Caco-2 (cell line): ENCODE measurements at regions not wholly inside any gene's neighbourhood (a gene's known extent, or its start where the extent isn't known, plus 50 kb on each side); places are given as distances from the start of the nearest gene placed in this dataset.

Experiments used
- BruUV-seq: library from RNA; stranded (reverse); fragments of 400-500 nt; replicated peaks from 2 replicates; lab custom pipeline; 2021; lab: Mats Ljungman, UMichigan
- CTCF ChIA-PET: fragments of 300-600 bp; sonication (Branson Sonifier 250); formaldehyde crosslinking; loops from one replicate; lab custom pipeline; 2022; ENCODE audit warnings: antibody characterized with exemption; lab: Charles Lee
- POLR2A ChIA-PET: fragments of 300-600 bp; sonication (Branson Sonifier 250); formaldehyde crosslinking; loops from one replicate; lab custom pipeline; 2022; ENCODE audit warnings: antibody characterized with exemption; lab: Charles Lee
- DNase-seq, 2 experiments: peaks; one replicate each; pipeline versions ENCODE4 v3.0.0 to v3.0.0-alpha.2; 2020 to 2022
- H3K27me3 ChIP-seq: replicated peaks from 2 replicates; pipeline ENCODE4 v1.6.0; 2011; ENCODE audit warnings: low read length; ENCODE audit not compliant: control insufficient read depth, insufficient read depth
- H3K36me3 ChIP-seq: 2 replicates; pipeline ENCODE4 v1.5.1; 2011; ENCODE audit warnings: low read length; ENCODE audit not compliant: control insufficient read depth, insufficient read depth
- H3K4me1 ChIP-seq: fragments of 250-450 bp; sonication (Bioruptor Pico); 2 replicates; pipeline ENCODE4 v1.5.1; 2020; ENCODE audit warnings: mild to moderate bottlenecking
- H3K4me3 ChIP-seq: 2 replicates; pipeline ENCODE4 v1.5.1; 2011; ENCODE audit warnings: low read depth, mild to moderate bottlenecking, control low read depth, low read length
- H3K9me3 ChIP-seq: fragments of 250-450 bp; sonication (Bioruptor Pico); 2 replicates; pipeline ENCODE4 v1.5.1; 2020; ENCODE audit warnings: mild to moderate bottlenecking, moderate library complexity
- H3K27ac Mint-ChIP-seq: one replicate; pipeline ENCODE4 v1.8.0; 2022; ENCODE audit warnings: mixed read lengths; ENCODE audit not compliant: unreplicated experiment
- H3K27me3 Mint-ChIP-seq: one replicate; pipeline ENCODE4 v1.8.0; 2022; ENCODE audit warnings: mixed read lengths; ENCODE audit not compliant: insufficient read depth, unreplicated experiment
- H3K36me3 Mint-ChIP-seq: one replicate; pipeline ENCODE4 v1.8.0; 2022; ENCODE audit warnings: mild to moderate bottlenecking, mixed read lengths; ENCODE audit not compliant: insufficient read depth, unreplicated experiment
- H3K4me1 Mint-ChIP-seq: one replicate; pipeline ENCODE4 v1.8.0; 2022; ENCODE audit warnings: low read depth, mixed read lengths; ENCODE audit not compliant: unreplicated experiment
- H3K4me3 Mint-ChIP-seq: one replicate; pipeline ENCODE4 v1.8.0; 2022; ENCODE audit warnings: mild to moderate bottlenecking, moderate library complexity, mixed read lengths; ENCODE audit not compliant: unreplicated experiment
- H3K9me3 Mint-ChIP-seq: one replicate; pipeline ENCODE4 v1.8.0; 2022; ENCODE audit warnings: mixed read lengths; ENCODE audit not compliant: unreplicated experiment
- CTCF ChIP-seq, 2 experiments: fragments of 200-600 bp in 1 of 2; IDR thresholded peaks; 1 replicate in 1 of 2; 2 replicates in 1 of 2; pipeline versions ENCODE4 v1.5.1 to v1.8.0; 2011 to 2022; ENCODE audit warnings: antibody characterized with exemption in 1 of 2, control low read depth in 1 of 2, inconsistent platforms in 1 of 2, low read depth in 1 of 2, low read length in 1 of 2, mild to moderate bottlenecking in 1 of 2, moderate library complexity in 1 of 2; ENCODE audit not compliant: insufficient read depth in 1 of 2, severe bottlenecking in 1 of 2, unreplicated experiment in 1 of 2
- intact Hi-C: fragments of 100-400 bp; cut with micrococcal nuclease; formaldehyde crosslinking; loops from one replicate; pipeline ENCODE4 v1.10.0; 2022; ENCODE audit not compliant: unreplicated experiment

GRCh38 chr5:135236228-135236907 is 162.7 kb downstream of the MACROH2A1 start:
- Mint-ChIP-seq H3K9me3 (no peaks in the 10 kb centered on the region), H3K4me3 (no peak overlapping the region), H3K27ac (no peak overlapping the region), H3K36me3 (peaks cover under 1% of the 10 kb centered on the region), H3K27me3 (no peaks in the 10 kb centered on the region), H3K4me1 (no peaks in the 10 kb centered on the region)
- ChIA-PET CTCF (no interaction called here), POLR2A (no interaction called here)
- Histone ChIP-seq H3K36me3 (no peaks in the 10 kb centered on the region), H3K9me3 (no peaks in the 10 kb centered on the region), H3K27me3 (no peaks in the 10 kb centered on the region), H3K4me1 (no peaks in the 10 kb centered on the region), H3K4me3 (no peak overlapping the region)
- TF ChIP-seq CTCF (IDR thresholded peaks at IDR 0.05; ENCODE audit: insufficient read depth in 1 of 2, low read depth in 1 of 2, low read length in 1 of 2, severe bottlenecking in 1 of 2, unreplicated experiment in 1 of 2): no peak
- DNase-seq: peak in 1 of 2 experiments; percentile 9
- BruUV-seq: no TSS peak
- intact Hi-C loops: no loop called here

GRCh38 chr5:135235551-135236227 is 163.3 kb downstream of the MACROH2A1 start:
- no peaks in the 10 kb centered on the region for H3K9me3 ChIP-seq

More at GRCh38 chr5:135235551-135236227, 163.3 kb downstream of the MACROH2A1 start:
- ChIA-PET POLR2A (no interaction called here), CTCF (no interaction called here)
- BruUV-seq: no TSS peak
- Mint-ChIP-seq H3K27ac (no peak overlapping the region), H3K27me3 (no peaks in the 10 kb centered on the region), H3K36me3 (peaks cover 8% of the 10 kb centered on the region), H3K9me3 (no peaks in the 10 kb centered on the region), H3K4me1 (no peaks in the 10 kb centered on the region), H3K4me3 (no peak overlapping the region)
- DNase-seq: peak in 1 of 2 experiments; percentile 20
- Histone ChIP-seq H3K36me3 (no peaks in the 10 kb centered on the region), H3K4me1 (0 out of 2 replicates have a peak, but pooled peaks cover 4% of the 10 kb centered on the region), H3K4me3 (no peak overlapping the region), H3K27me3 (no peaks in the 10 kb centered on the region)
- TF ChIP-seq CTCF (IDR thresholded peaks at IDR 0.05; ENCODE audit: insufficient read depth in 1 of 2, low read depth in 1 of 2, low read length in 1 of 2, severe bottlenecking in 1 of 2, unreplicated experiment in 1 of 2): no peak
- intact Hi-C loops: no loop called here
